GM21737 (cell line): ENCODE measurements at regions not wholly inside any gene's neighbourhood (a gene's known extent, or its start where the extent isn't known, plus 50 kb on each side); places are given as distances from the start of the nearest gene placed in this dataset.
A peak's percentile ranks its signal among the peaks of the same experiment; 100 is the strongest.
"Not testable (repeated sequence)": the region's sequence is repeated elsewhere in the genome, so short reads cannot be mapped to it uniquely, and the experiment has no call there.

ENCODE experiments used
- ATAC-seq: cut with Tn5 transposase; IDR thresholded peaks from one replicate; pipeline ENCODE4 v1.9.1; 2021; ENCODE audit warnings: mild to moderate bottlenecking, moderate library complexity; ENCODE audit not compliant: unreplicated experiment

DNA sequence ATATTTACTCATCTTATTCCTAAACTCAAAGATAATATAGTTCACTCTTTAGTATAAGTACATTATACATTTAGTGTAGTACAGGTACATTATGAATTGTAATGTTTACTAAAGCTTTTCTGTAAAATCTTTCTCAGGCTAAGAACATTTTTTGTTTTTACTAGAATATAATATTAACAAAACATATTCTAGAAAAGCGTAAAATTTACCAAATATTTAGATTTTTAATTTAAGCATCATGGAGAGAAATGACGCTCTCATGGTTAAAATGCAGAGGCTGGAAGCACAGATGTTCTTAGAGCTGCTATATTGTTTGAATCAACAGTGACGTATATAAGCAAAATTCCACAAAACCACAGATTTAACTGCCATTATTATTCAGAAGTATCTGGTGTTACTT, 54.7 kb upstream of the NBPF15 start:
- not testable (repeated sequence) for ATAC-seq

DNA sequence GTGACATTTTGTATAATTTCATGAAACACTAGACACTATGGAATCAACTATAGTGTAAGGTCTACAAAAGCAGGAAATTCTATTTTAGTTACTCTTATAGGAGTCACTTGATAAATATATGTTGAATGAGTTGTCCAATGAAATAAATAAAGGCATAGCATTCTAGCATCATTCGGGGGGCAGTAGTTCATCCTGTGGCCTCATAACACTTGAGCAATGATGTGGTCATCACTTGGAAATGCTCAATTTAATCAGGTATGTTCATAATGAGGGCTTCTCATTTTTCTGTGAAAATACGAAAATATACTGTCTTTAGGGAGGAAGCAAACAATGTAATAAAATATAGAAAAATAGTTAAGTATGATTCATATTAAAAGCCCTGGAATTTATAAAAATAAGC, 55.4 kb upstream of the NBPF15 start:
- ATAC-seq: not testable (repeated sequence)

DNA sequence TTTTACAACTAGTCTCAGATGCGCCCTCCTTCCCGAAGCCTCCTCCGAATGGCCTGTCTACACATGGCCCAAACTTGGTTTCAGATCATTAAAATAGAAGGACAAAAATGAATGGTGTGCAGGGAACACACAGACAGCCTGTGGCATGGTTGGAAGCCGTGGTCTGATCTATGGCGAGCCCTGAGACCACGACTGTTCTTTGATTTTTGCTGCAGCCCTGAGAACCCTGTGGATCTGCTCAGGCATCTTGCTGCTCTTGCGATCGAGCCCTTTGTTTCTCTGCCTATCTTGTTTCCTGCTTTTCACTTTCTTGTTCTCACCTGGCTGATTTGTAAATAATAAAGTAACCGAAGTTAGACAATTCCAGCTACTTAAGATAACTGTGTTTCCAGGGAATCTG, 57.0 kb upstream of the NBPF15 start:
- not testable (repeated sequence) for ATAC-seq

DNA sequence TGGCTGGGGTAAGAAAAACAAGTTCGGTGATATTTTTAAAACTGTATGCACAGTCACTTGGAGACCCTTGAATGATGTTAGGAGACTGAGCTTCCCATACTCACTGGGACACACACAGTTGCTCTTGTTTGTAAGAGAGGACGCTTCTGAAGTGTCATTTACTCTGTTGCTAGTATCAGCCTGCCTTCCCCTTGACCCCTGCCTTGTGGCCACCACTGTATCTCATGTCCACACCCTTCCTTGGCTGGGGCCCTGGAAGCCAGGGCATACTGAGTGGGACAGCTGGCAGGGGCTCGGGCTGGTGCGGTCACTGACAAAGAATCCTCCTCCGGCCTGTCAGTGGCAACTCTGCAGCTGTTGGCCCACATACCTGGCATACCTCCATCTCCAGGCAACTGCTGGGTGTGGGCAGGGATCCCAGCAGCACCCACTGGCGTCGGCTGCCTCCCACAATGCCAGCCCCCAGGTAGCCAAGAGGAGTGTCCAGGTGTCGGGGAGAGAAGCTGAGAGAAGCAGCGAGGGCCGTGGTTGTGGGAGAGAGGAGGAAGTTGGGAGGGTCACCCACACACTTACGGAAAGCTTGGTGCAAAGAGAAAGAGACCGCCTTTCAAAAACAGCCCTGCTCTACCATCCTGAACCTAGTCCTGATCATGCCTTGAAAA, 58.2 kb upstream of the NBPF15 start:
- not testable (repeated sequence) for ATAC-seq

DNA sequence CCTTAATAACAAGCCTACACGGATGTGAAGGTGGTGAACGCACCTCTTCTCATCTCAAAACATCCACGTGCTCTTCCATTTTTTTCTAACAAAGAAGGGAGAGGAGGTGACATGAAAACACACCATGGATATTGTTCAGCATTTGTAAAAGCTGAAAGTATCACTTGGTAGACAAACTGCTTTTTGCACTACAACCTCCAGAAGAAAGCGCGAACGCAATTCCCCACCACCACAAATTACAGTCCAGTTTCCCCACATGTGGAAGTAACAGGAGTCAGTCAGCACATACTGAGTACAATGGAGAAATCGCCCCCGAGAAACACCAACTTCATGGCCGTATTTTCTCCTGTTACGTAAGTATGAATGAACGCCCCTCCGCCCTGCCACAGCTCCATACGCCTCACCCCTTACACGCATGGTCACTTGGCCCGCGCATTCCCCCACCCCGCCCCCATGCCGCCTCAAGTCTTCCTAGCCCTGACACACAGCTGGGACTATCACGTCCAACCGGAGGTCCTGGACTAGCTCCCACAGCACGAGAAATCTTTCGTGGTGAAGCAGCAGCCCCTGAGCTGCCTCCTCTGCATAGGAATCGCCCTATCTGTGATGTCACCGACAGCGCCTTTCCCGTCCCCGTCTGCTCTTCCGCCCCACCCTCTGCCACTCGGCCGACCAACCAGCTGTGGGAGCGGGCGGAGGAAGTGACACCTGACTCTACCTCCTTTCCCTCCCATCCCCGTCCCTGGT, 62.4 kb upstream of the NBPF15 start:
- ATAC-seq: peak; percentile 89

DNA sequence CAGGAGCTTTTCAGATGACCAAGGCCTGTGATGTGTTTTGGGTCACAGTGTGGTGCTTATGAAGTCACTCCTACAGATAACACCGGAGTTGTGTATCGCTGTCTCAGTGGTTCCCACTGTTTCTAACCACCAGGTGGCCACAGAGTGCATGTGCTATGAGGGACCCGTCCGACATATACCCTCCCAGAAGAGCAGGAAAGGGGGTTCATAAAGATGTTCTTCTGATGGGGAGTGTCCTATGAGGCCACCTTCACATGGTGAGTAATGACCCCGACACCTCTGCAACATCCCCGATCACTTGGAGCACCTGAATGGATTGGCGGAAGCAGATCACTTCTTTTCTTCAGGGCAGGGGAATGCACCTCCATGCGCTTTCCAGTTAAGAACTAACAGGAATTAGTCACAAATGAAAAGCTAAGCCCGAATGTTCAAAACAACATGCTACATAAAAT, 60.5 kb upstream of the PPIAL4F start:
- ATAC-seq: not testable (repeated sequence)

DNA sequence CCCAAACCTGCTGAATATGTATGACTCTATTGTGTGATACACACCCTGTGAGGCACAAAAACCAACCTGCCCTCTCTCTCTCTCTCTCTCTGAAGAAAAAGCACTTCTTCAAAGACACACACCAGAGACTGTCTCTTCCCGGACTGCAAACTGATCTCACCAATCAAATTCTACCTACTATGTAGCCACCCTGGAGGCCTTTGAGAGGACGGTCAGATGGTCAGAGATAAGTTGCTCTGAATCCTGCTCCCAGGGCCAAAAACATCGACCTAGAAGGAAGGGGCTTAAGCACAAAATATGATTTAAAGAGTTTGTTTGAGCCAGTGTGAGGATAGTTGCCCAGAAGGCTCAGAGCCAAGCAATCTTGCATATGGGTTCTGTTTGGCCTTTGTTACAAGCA, 59.2 kb upstream of the PPIAL4F start:
- not testable (repeated sequence) for ATAC-seq

- ATAC-seq: not testable (repeated sequence)
Observed at GRCh38 chr1:144534286-144534685, 58.4 kb upstream of the PPIAL4F start.

- ATAC-seq: not testable (repeated sequence)
Observed at GRCh38 chr1:144536677-144537076, 56.0 kb upstream of the PPIAL4F start.

GRCh38 chr1:144537234-144537633, 55.5 kb upstream of the PPIAL4F start:
- not testable (repeated sequence) for ATAC-seq

- ATAC-seq: not testable (repeated sequence)
Observed at GRCh38 chr1:144538736-144539135, 54.0 kb upstream of the PPIAL4F start.

DNA sequence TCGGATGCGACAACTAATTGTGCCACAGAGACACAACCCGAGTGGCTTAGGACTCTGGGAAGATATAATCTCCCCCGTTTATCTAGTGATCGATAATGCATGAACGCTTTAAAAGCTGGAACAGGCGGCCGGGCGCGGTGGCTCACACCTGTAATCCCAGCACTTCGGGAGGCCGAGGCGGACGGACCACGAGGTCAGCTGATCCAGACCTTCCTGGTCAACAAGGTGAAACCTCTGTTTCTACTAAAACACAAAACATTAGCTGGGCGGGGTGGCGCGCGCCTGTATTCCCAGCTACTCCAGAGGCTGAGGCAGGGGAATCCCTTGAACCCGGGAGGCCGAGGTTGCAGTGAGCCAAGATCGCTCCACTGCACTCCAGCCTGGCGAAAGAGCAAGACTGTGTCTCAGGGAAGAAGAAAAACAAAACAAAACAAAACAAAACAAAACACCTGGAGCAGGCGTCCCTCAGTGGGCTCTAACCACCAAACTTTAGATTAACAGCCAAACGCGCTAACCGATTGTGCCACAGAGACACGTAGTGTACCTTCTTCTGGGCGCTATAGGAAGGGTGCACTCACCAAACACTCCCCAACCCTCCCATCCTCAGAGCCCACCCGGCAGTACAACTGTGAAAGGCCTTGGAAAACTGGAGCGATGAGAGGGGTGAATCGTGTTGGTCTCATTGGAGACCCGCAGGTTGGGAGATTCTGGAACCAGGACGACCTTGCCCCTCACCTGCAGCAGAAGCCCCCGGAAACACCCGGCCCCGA, 53.3 kb upstream of the PPIAL4F start:
- not testable (repeated sequence) for ATAC-seq
